HG03039 (cell line): ENCODE measurements at regions not wholly inside any gene's neighbourhood (a gene's known extent, or its start where the extent isn't known, plus 50 kb on each side); places are given as distances from the start of the nearest gene placed in this dataset.

Source experiments
- ATAC-seq: cut with Tn5 transposase; IDR thresholded peaks from one replicate; pipeline ENCODE4 v1.9.1; 2021; ENCODE audit warnings: mild to moderate bottlenecking, moderate library complexity; ENCODE audit not compliant: unreplicated experiment

DNA sequence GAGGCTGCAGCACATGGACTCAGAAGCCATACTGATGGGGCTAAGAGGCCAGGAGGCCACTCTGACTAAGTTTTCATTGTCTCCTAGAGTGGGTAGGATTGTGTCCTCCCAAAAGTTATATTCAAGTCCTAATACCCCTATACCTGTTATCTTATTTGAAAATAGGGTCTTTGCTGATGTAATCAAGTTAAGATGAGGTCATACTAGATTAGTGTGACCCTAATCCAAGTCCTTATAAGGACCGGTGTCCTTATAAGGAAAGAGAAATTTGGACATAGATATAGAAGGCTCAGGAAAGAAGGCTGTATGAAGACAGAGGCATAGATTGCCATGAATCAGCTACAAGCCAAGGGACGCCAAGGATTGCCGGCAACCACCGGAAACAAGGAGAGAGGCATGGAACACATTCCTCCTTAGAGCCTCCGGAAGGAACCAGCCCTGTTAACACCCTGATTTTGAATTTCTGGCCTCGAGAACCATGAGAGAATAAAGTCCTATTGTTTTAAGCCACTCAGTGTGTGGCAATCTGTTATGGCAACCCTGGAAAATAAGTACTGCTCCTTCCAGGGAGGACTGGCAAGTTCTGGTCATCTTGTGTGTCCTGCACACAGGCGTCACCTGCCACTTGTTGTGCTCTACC lies 157.0 kb downstream of the EMX2 start:
- no peak for ATAC-seq

DNA sequence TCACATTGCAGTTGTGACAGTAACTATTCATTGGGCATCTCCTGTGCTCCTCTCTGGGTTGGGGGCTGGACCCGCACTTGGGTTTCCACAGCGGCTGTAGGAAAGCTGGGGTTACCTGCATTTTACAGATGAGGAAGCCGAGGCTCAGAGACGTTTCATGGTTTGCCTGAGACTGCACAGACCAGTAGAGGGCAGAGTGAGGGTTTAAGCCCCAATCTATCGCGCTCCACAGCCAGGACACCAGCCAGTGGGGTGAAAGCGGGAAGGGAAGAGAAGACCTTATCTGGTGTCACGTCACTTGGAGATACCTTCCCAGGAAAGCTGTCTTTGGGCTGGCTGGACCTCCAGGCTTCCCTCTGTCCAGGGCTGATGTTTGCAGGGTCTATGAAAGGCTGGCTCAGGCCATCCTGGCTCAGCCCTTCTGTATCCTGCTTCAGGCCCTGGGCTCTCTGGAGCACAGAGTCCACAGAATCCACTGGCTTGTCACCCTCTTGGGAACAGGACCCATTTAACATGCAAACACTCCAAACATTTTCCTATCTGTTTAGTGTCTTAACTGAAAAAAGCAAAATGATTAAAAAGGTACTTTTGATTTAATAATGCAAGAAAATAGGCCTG lies 167.7 kb downstream of the EMX2 start:
- no peak for ATAC-seq

DNA sequence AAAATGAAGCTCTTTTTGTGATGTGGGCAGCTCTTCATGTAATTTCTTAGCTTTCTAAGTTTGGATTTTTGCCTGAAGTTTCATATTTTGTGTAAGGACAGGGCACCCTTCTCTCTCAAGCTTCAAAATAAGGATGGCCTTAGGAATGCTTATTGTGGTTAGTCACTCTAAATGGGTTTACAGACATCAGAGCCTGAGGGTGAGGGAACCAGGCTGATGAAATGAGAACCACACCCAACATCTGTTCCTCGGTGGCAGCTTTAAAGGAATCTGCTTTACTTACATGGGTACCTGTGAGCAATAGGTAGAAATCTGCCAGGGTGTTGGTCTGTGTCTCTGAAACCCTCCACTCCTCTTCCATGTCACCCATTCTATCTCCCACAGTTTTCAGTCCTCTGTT lies 174.3 kb downstream of the EMX2 start:
- no peak for ATAC-seq

GRCh38 chr10:117718986-117719920 lies 176.7 kb downstream of the EMX2 start:
- no peak for ATAC-seq

DNA sequence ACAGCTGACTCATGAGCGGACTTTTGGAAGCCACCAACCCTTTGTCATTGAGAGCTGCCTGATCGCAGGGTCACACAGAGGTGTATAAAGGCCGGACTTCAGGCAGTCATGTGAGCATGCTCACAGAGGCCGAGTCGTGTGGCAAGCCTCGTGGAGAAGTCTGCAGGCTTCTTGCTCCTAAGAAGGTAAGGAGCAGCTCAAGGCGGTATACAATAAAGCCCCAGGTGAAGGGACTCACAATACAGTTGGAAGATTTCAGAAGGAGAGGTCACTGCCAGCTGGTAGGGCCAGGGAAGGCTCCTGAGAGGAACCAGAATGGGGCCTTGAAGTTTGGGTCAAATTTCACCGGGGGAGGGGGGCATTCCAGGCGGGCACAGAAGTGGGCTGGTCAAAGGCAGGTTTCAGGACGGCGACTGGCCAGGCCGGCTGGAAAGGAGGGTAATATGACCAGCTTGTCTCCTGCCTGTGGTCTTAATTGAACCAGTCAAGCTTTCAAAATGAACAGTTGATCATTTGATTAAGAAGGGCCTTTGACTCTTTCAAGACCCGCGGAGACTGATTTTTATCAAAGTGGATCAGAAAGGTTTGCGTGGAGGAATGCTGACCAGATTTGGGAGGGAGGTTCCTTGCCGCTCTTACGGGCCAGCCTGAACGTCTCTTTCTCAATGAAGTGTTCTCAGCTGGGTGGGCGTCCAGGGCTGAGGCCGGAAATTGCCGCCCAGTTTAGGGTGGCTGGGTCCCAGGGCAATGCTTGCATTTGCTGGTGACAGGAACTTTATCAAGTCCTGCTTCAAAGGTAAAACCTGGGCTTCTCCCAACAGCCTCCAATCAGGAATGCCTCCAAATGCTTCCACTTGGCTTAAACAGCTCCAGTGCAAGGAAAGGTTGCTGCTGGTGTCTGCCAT lies 178.6 kb downstream of the EMX2 start:
- ATAC-seq, result no peak

DNA sequence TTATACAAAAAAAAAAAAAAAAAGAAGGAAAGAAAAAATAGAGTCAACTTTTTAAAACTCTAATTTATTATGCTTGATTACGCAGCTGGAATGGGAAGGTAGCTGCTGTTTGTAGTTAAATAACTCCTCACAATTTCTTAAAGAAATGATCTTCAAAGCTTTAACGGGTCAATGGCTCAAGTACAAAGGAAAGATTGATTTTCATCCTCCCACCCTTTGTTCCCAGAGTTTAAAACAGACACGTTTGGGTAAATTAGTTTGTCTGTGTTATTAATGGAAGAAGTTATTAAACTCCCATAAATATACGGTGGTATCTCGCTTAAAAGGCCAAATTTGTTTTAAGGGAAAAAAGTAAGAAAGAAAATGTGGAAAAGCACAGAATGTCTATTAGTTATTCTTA lies 179.3 kb downstream of the EMX2 start:
- no peak for ATAC-seq

DNA sequence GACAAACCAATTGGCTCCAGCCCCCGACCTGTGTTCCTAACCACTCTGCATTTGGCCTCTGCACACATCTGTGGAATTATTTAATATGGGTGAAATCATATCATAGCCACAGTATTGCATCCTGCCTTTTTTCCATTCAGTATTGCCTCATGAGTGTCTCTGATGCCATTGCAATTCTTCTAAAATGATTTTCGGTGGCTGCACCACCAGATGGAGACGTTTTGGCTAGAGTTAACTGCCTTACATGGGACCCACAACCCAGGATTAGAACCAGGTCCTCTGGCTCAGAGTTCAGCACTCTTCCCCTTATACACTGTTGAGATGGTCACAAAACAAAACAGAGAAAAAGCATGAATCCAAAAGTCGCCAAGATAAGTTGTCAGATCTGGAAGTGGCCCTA lies 180.8 kb downstream of the EMX2 start:
- ATAC-seq, result no peak

DNA sequence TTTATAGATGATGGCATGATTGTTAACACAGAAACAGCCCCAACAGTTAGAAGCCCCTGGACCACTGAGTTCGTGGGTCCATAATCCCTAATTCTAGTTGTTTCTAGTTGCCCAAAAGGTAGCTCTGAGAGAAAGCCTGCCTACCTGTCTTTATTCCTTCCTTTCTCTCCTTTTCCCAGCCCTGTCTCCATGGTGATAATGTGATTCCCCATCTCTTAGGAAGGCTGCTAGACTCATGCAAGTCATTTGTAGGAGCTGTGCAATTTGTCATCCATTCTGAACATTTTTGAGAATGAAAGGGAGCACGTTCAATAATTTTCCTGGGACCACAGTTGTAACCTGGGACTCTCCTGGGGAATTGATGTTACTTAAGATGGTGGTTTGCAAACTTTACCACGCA lies 183.4 kb downstream of the EMX2 start:
- no peak for ATAC-seq

DNA sequence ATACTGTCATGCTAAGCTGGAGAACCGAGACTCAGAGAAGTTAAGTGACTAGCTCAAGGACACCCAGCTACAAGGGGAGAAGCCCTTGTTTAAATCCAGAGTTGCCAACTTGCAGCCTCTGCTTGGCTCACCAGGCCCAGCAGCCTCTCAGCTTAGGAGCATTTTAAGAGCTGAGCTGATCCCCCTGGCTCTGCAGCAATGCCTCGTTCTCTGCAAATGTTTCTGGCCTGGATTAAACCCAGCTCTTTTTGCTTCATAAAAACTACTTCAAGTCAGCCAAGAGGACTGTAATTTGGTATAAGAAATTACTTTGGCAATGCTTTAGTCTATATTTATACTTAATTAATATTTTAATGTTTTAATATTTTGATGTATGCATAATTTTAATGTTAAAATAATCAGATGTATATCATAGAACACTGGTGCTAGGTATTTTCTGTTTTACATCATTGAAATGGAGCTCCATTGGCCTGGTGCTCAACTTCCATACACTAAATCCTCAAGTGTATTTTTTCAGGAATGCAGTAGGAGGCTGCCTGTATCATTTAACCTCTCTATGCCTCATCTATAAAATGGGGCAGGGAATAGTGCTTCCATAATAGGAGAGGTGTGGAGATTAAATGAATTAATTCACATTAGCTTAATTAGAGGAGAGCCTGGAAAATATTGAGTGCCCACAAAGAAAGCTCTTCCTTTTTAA lies 184.2 kb downstream of the EMX2 start:
- ATAC-seq, result no peak

DNA sequence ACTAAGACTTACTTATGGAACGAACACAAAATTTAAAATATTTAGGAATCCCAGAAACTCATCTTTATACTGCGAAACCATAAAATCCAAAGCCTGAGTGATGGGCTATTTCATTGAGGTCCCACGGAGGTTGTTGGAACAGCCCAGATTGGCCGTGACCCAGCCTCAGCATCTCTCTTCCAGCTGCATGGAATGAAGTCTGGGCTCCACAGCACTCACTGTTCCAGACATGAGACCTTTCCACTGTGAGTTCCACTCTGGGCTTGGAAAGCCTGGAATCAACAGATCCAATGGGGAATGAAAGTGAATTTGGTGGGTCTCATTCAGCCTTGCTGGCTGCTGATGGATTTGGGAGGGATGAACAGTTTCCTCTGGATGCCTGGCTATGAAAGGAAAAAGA lies 184.9 kb downstream of the EMX2 start:
- no peak for ATAC-seq

DNA sequence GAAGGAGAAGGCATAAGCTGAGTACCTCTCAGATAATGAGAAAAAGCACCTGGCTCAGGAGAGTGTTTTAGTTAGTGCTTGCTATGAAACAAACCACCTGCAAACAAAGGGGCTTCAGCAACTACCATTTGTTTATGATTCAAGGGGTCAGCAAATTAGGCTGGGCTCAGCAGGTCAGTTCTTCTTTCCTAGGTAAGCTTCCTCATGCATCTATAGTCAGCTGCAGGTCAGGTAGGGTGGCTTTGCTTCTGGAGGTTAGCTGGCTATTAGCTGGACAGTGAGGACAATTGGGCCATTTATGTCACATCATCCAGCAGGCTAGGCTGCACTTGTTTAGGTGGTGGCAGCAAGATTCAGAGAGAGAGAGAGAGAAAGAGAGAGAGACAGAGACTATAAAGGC lies 185.5 kb downstream of the EMX2 start:
- no peak for ATAC-seq

DNA sequence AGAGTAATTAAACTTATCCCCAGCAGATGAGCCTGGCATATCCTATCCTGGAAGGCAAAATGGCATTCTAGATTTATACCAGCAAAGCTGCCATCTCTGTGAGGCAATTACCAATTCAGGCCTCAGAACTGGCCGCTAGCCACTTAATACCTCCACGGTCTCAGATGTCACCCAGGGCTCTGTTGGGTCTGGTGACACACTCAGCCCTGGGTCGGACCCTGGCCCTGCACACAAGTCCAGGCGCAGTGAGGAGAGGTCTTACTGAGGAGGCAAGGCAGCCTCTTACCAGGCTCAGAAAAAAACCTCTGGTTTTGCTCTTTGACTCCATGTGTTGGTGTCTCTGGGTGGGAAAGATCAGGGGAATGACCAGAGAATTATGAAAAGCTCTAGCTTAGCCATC lies 186.6 kb downstream of the EMX2 start:
- ATAC-seq, result no peak

DNA sequence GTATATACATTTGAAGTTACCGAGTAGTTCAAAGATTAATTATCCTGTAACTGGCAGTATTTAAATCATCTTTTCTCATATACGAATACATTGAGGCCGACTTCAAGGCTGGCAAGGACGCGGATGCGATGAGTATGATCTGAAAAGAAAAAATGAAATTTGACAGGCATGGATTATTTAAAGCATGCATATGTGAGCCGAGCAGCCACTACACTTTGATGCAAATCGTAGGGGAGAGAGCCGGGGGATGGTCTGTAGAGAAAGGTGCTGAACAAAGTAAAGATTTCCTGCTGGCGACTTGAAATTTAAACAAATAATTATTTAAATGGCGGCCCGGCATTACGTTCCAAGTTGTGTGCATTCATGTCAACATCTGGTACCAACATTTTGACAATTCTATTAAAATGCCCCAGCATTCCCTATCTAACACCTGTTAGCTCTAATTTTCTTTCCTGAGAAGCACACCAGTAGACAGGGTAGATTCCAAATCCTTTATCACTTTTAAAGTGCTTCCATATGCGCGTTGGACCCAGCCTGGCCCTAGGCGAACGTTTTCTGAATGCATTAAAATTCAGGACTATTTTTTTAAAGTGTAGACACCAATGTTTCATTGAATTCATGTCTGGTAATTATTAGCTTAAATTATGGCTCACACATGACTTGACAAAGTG lies 188.7 kb downstream of the EMX2 start:
- ATAC-seq, result no peak

GRCh38 chr10:117734731-117735405 lies 192.3 kb downstream of the EMX2 start:
- ATAC-seq, result no peak

GRCh38 chr10:117736655-117737054 lies 194.1 kb downstream of the EMX2 start:
- ATAC-seq, result no peak

- ATAC-seq, result no peak
These were observed 197.5 kb downstream of the EMX2 start for GRCh38 chr10:117740088-117740487.

- no peak for ATAC-seq
These were observed 198.2 kb downstream of the EMX2 start for GRCh38 chr10:117740691-117741222.

GRCh38 chr10:117741524-117741923 lies 199.0 kb downstream of the EMX2 start:
- no peak for ATAC-seq

DNA sequence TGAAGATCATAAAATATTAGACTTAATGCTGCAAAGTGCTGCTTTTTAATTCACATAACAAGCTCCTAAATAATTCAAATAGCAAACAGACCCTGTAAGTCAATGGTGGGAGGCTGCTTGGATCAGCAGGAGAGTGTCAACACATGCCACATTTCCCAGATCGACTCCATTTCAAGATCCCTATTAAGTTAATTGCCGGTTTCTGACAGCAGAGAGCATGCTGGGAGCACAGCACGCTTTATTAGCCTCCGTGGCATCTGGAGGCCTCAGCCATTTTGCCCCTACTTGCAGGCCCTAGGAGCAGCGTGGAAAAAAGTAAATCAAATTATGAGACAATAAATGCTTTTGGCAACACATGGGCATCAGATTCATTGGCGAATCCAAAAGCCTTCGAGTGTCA lies 201.0 kb downstream of the EMX2 start:
- no peak for ATAC-seq
